ENCODE measurements at regions not wholly inside any gene's neighbourhood (a gene's known extent, or its start where the extent isn't known, plus 50 kb on each side); places are given as distances from the start of the nearest gene placed in this dataset.

- DNase-seq (ENCODE audit: insufficient read length, low spot score) = no peak
- FAIRE-seq = no peak
- TF ChIP-seq POU2F2 (IDR thresholded peaks at IDR 0.05; ENCODE audit: low read depth, low read length) (no peak), PAX5 (IDR thresholded peaks at IDR 0.05; ENCODE audit: insufficient read depth, low read length, severe bottlenecking) (no peak), POLR2A (IDR thresholded peaks at IDR 0.05; ENCODE audit: low read depth, low read length) (no peak), SPI1 (IDR thresholded peaks at IDR 0.05; ENCODE audit: low read depth, low read length) (no peak), POLR2AphosphoS5 (IDR thresholded peaks at IDR 0.05; ENCODE audit: low read depth, low read length) (no peak), TAF1 (IDR thresholded peaks at IDR 0.05; ENCODE audit: low read depth, low read length) (no peak)
These were observed 88.2 kb downstream of the KCTD12 start for GRCh38 chr13:76798037-76798436.

GRCh38 chr13:76797361-76797760 is 88.8 kb downstream of the KCTD12 start:
- FAIRE-seq (no peak), DNase-seq (ENCODE audit: insufficient read length, low spot score) (no peak)
- no peak for TF ChIP-seq SPI1 (IDR thresholded peaks at IDR 0.05; ENCODE audit: low read depth, low read length)
- TF ChIP-seq TAF1 (IDR thresholded peaks at IDR 0.05; ENCODE audit: low read depth, low read length) = no peak

GRCh38 chr13:76796851-76797250 is 89.4 kb downstream of the KCTD12 start:
- no peak for TF ChIP-seq TAF1 (IDR thresholded peaks at IDR 0.05; ENCODE audit: low read depth, low read length)
- no peak for TF ChIP-seq PAX5 (IDR thresholded peaks at IDR 0.05; ENCODE audit: insufficient read depth, low read length, severe bottlenecking)
- TF ChIP-seq POLR2A (IDR thresholded peaks at IDR 0.05; ENCODE audit: low read depth, low read length) = no peak
- no peak for TF ChIP-seq POLR2AphosphoS5 (IDR thresholded peaks at IDR 0.05; ENCODE audit: low read depth, low read length)
- TF ChIP-seq SPI1 (IDR thresholded peaks at IDR 0.05; ENCODE audit: low read depth, low read length) = no peak
- no peak for TF ChIP-seq POU2F2 (IDR thresholded peaks at IDR 0.05; ENCODE audit: low read depth, low read length)
- FAIRE-seq (no peak), DNase-seq (ENCODE audit: insufficient read length, low spot score) (no peak)

- DNase-seq (ENCODE audit: insufficient read length, low spot score) (no peak), FAIRE-seq (no peak)
- TF ChIP-seq PAX5 (IDR thresholded peaks at IDR 0.05; ENCODE audit: insufficient read depth, low read length, severe bottlenecking) (no peak), POLR2AphosphoS5 (IDR thresholded peaks at IDR 0.05; ENCODE audit: low read depth, low read length) (no peak), POLR2A (IDR thresholded peaks at IDR 0.05; ENCODE audit: low read depth, low read length) (no peak), SPI1 (IDR thresholded peaks at IDR 0.05; ENCODE audit: low read depth, low read length) (no peak), TAF1 (IDR thresholded peaks at IDR 0.05; ENCODE audit: low read depth, low read length) (no peak), POU2F2 (IDR thresholded peaks at IDR 0.05; ENCODE audit: low read depth, low read length) (no peak)
These were observed 90.2 kb downstream of the KCTD12 start for GRCh38 chr13:76795701-76796695.

GRCh38 chr13:76792731-76793347 is 93.4 kb downstream of the KCTD12 start:
- no peak for TF ChIP-seq POU2F2 (IDR thresholded peaks at IDR 0.05; ENCODE audit: low read depth, low read length)
- no peak for TF ChIP-seq POLR2AphosphoS5 (IDR thresholded peaks at IDR 0.05; ENCODE audit: low read depth, low read length)
- no peak for TF ChIP-seq TAF1 (IDR thresholded peaks at IDR 0.05; ENCODE audit: low read depth, low read length)
- no peak for TF ChIP-seq SPI1 (IDR thresholded peaks at IDR 0.05; ENCODE audit: low read depth, low read length)
- no peak for TF ChIP-seq PAX5 (IDR thresholded peaks at IDR 0.05; ENCODE audit: insufficient read depth, low read length, severe bottlenecking)
- TF ChIP-seq POLR2A (IDR thresholded peaks at IDR 0.05; ENCODE audit: low read depth, low read length) = no peak
- no peak for FAIRE-seq
- DNase-seq (ENCODE audit: insufficient read length, low spot score) = no peak

GRCh38 chr13:76790980-76791819 is 95.0 kb downstream of the KCTD12 start:
- FAIRE-seq = no peak
- no peak for DNase-seq (ENCODE audit: insufficient read length, low spot score)

GRCh38 chr13:76790526-76790925 is 95.7 kb downstream of the KCTD12 start:
- DNase-seq (ENCODE audit: insufficient read length, low spot score) = no peak
- FAIRE-seq = no peak
- TF ChIP-seq SPI1 (IDR thresholded peaks at IDR 0.05; ENCODE audit: low read depth, low read length) = no peak
- no peak for TF ChIP-seq POLR2A (IDR thresholded peaks at IDR 0.05; ENCODE audit: low read depth, low read length)
- TF ChIP-seq TAF1 (IDR thresholded peaks at IDR 0.05; ENCODE audit: low read depth, low read length) = no peak
- TF ChIP-seq POU2F2 (IDR thresholded peaks at IDR 0.05; ENCODE audit: low read depth, low read length) = no peak
- TF ChIP-seq POLR2AphosphoS5 (IDR thresholded peaks at IDR 0.05; ENCODE audit: low read depth, low read length) = no peak
- TF ChIP-seq PAX5 (IDR thresholded peaks at IDR 0.05; ENCODE audit: insufficient read depth, low read length, severe bottlenecking) = no peak

More at GRCh38 chr13:76790980-76791819, 95.0 kb downstream of the KCTD12 start:
- TF ChIP-seq TAF1 (IDR thresholded peaks at IDR 0.05; ENCODE audit: low read depth, low read length) = no peak
- TF ChIP-seq SPI1 (IDR thresholded peaks at IDR 0.05; ENCODE audit: low read depth, low read length) = no peak
- TF ChIP-seq POLR2AphosphoS5 (IDR thresholded peaks at IDR 0.05; ENCODE audit: low read depth, low read length) = no peak
- no peak for TF ChIP-seq POLR2A (IDR thresholded peaks at IDR 0.05; ENCODE audit: low read depth, low read length)
- TF ChIP-seq POU2F2 (IDR thresholded peaks at IDR 0.05; ENCODE audit: low read depth, low read length) = no peak
- TF ChIP-seq PAX5 (IDR thresholded peaks at IDR 0.05; ENCODE audit: insufficient read depth, low read length, severe bottlenecking) = no peak

GRCh38 chr13:76783798-76784197 is 102.4 kb downstream of the KCTD12 start:
- no peak for DNase-seq (ENCODE audit: insufficient read length, low spot score)
- TF ChIP-seq POU2F2 (IDR thresholded peaks at IDR 0.05; ENCODE audit: low read depth, low read length) (no peak), POLR2AphosphoS5 (IDR thresholded peaks at IDR 0.05; ENCODE audit: low read depth, low read length) (no peak), TAF1 (IDR thresholded peaks at IDR 0.05; ENCODE audit: low read depth, low read length) (no peak), SPI1 (IDR thresholded peaks at IDR 0.05; ENCODE audit: low read depth, low read length) (no peak), PAX5 (IDR thresholded peaks at IDR 0.05; ENCODE audit: insufficient read depth, low read length, severe bottlenecking) (no peak), POLR2A (IDR thresholded peaks at IDR 0.05; ENCODE audit: low read depth, low read length) (no peak)
- no peak for FAIRE-seq
